Nephron progenitor cell (in vitro differentiated cells): ENCODE measurements at regions not wholly inside any gene's neighbourhood (a gene's known extent, or its start where the extent isn't known, plus 50 kb on each side); places are given as distances from the start of the nearest gene placed in this dataset.
A peak's percentile ranks its signal among the peaks of the same experiment; 100 is the strongest.

Experiments used
- DNase-seq: peaks from one replicate; pipeline ENCODE4 v3.0.0; 2021
- H3K27ac Mint-ChIP-seq: 2 replicates; pipeline ENCODE4 v1.8.0; 2021; ENCODE audit warnings: mild to moderate bottlenecking, moderate library complexity, mixed read lengths
- H3K27me3 Mint-ChIP-seq: 2 replicates; pipeline ENCODE4 v1.8.0; 2021; ENCODE audit warnings: mild to moderate bottlenecking, low read depth, mixed read lengths; ENCODE audit not compliant: poor library complexity
- H3K36me3 Mint-ChIP-seq: 2 replicates; pipeline ENCODE4 v1.8.0; 2021; ENCODE audit warnings: low read depth, mixed read lengths
- H3K4me1 Mint-ChIP-seq: 2 replicates; pipeline ENCODE4 v1.8.0; 2021; ENCODE audit warnings: mixed read lengths
- H3K4me3 Mint-ChIP-seq: 2 replicates; pipeline ENCODE4 v1.8.0; 2021; ENCODE audit warnings: mild to moderate bottlenecking, moderate library complexity, mixed read lengths
- H3K9me3 Mint-ChIP-seq: 2 replicates; pipeline ENCODE4 v1.8.0; 2021; ENCODE audit warnings: mild to moderate bottlenecking, moderate library complexity, mixed read lengths
- CTCF ChIP-seq: fragments of 200-600 bp; sonication (generic); IDR thresholded peaks from 2 replicates; pipeline ENCODE4 v1.5.0; 2021; ENCODE audit warnings: antibody characterized with exemption

- no peak overlapping the region for H3K4me3 Mint-ChIP-seq
- no peak for DNase-seq
- peaks cover 13% of the 10 kb centered on the region for H3K27me3 Mint-ChIP-seq
- H3K36me3 Mint-ChIP-seq: no peaks in the 10 kb centered on the region
- H3K27ac Mint-ChIP-seq: peak overlapping the region; percentile 10
- H3K9me3 Mint-ChIP-seq: no peaks in the 10 kb centered on the region
- TF ChIP-seq CTCF: no peak
- H3K4me1 Mint-ChIP-seq: peaks cover 15% of the 10 kb centered on the region
Measured at GRCh38 chr10:36489611-36490228, 635.7 kb upstream of the ANKRD30A start.

GRCh38 chr10:36489181-36489580 is 636.2 kb upstream of the ANKRD30A start:
- no peak for TF ChIP-seq CTCF
- peak overlapping the region; percentile 10 for H3K27ac Mint-ChIP-seq
- no peaks in the 10 kb centered on the region for H3K36me3 Mint-ChIP-seq
- DNase-seq: no peak
- H3K4me3 Mint-ChIP-seq: no peak overlapping the region
- peaks cover 13% of the 10 kb centered on the region for H3K27me3 Mint-ChIP-seq
- peaks cover 15% of the 10 kb centered on the region for H3K4me1 Mint-ChIP-seq
- H3K9me3 Mint-ChIP-seq: no peaks in the 10 kb centered on the region

GRCh38 chr10:36488579-36488978 is 636.8 kb upstream of the ANKRD30A start:
- Mint-ChIP-seq H3K9me3 (no peaks in the 10 kb centered on the region), H3K4me1 (peaks cover 15% of the 10 kb centered on the region), H3K4me3 (no peak overlapping the region), H3K27ac (peak overlapping the region; percentile 10), H3K36me3 (no peaks in the 10 kb centered on the region), H3K27me3 (peaks cover 13% of the 10 kb centered on the region)
- no peak for DNase-seq
- TF ChIP-seq CTCF: no peak

GRCh38 chr10:36479073-36479472 is 646.3 kb upstream of the ANKRD30A start:
- no peak for DNase-seq
- H3K36me3 Mint-ChIP-seq: no peaks in the 10 kb centered on the region
- H3K9me3 Mint-ChIP-seq: peaks cover 4% of the 10 kb centered on the region
- no peak overlapping the region for H3K27ac Mint-ChIP-seq
- H3K4me3 Mint-ChIP-seq: no peak overlapping the region
- no peaks in the 10 kb centered on the region for H3K27me3 Mint-ChIP-seq
- no peak for TF ChIP-seq CTCF
- no peaks in the 10 kb centered on the region for H3K4me1 Mint-ChIP-seq

GRCh38 chr10:36476399-36476798 is 649.0 kb upstream of the ANKRD30A start:
- TF ChIP-seq CTCF: no peak
- no peak overlapping the region for H3K4me3 Mint-ChIP-seq

GRCh38 chr10:36475746-36476145 is 649.7 kb upstream of the ANKRD30A start:
- Mint-ChIP-seq H3K27ac (no peak overlapping the region), H3K36me3 (no peaks in the 10 kb centered on the region), H3K9me3 (no peaks in the 10 kb centered on the region), H3K4me3 (no peak overlapping the region), H3K27me3 (no peaks in the 10 kb centered on the region), H3K4me1 (no peaks in the 10 kb centered on the region)
- DNase-seq: no peak
- no peak for TF ChIP-seq CTCF

More at GRCh38 chr10:36476399-36476798, 649.0 kb upstream of the ANKRD30A start:
- no peaks in the 10 kb centered on the region for H3K9me3 Mint-ChIP-seq
- H3K36me3 Mint-ChIP-seq: no peaks in the 10 kb centered on the region
- no peak for DNase-seq
- no peak overlapping the region for H3K27ac Mint-ChIP-seq
- no peaks in the 10 kb centered on the region for H3K4me1 Mint-ChIP-seq
- H3K27me3 Mint-ChIP-seq: no peaks in the 10 kb centered on the region
